GM10266 (cell line): ENCODE measurements at regions not wholly inside any gene's neighbourhood (a gene's known extent, or its start where the extent isn't known, plus 50 kb on each side); places are given as distances from the start of the nearest gene placed in this dataset.

Experiments used
- DNase-seq: peaks from one replicate; pipeline ENCODE4 v3.0.0; 2012; ENCODE audit errors: extremely low spot score
- TF ChIP-seq, protein P1 (sequence below): IDR thresholded peaks from 2 replicates; pipeline ENCODE4 v1.5.1; 2012; ENCODE audit warnings: mild to moderate bottlenecking, low read depth; ENCODE audit not compliant: control insufficient read depth, insufficient read depth; ENCODE audit errors: missing control alignments

DNA sequence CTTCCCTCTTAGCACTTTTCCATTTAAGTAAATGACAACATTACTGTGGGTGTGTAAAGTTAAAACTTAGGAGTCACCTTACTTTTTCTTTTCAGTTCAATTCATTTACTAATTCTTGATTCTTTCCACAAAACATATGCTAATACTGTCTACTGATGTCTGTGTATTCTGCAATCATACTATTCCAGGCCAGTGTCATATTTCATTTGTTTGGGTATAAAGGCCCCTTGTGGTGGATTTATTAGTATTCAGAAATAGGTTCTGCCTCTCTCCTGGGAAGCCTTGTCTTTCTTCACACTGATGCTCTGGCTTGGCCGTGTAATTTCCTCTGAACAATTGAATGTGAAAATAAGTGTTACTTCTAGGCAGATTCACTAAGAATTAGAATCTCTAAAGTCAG is 621.9 kb upstream of the SPRY2 start:
- TF ChIP-seq, protein P1, sequence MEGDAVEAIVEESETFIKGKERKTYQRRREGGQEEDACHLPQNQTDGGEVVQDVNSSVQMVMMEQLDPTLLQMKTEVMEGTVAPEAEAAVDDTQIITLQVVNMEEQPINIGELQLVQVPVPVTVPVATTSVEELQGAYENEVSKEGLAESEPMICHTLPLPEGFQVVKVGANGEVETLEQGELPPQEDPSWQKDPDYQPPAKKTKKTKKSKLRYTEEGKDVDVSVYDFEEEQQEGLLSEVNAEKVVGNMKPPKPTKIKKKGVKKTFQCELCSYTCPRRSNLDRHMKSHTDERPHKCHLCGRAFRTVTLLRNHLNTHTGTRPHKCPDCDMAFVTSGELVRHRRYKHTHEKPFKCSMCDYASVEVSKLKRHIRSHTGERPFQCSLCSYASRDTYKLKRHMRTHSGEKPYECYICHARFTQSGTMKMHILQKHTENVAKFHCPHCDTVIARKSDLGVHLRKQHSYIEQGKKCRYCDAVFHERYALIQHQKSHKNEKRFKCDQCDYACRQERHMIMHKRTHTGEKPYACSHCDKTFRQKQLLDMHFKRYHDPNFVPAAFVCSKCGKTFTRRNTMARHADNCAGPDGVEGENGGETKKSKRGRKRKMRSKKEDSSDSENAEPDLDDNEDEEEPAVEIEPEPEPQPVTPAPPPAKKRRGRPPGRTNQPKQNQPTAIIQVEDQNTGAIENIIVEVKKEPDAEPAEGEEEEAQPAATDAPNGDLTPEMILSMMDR = no peak
- DNase-seq = no peak

DNA sequence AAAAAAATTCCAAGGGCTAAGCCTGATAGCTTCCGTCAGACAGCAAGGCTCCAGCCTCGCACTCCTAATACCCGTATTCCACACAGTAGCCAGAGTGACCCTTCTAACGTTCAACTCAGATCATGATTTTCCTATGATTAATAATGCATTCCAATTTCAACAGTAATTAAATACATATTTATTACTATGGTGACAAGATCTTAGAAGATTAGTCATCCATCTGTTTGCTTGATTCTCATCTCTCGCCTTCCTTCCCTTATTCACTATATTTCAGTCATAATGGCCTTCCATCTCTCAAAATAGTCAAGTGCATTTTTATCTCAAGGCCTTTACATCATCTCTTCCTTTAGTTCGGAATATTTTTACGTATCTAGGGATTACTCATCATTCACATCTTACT is 621.2 kb upstream of the SPRY2 start:
- TF ChIP-seq, protein P1 = no peak

DNA sequence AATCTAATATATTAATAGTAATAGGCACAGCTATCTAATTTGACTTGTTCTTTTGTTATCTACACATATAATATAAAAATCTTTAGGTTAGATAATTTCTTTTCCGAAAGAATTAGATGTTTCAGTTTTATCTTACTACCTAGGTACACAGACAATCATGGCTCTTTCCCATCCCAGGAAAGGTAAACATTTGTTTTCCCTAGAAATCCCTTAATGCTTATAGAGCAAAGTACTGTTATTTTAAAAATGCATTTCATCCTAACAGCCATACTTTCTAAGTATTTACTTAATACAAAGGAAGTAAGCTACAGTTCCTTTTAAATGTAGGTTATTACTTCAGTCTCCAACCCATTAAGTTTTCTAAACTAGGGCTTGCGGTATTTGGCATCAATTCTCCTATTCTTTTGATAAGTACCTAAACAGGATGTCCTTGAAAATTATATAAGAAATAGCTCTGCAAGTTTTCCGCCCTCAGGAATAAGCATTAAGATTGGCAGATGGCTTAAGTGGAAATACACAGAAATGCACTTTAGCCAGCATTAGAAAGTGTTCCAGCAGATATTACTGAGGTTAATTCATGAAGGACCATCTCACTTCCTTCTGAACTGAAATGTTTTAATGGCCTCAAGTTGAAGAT is 616.2 kb upstream of the SPRY2 start:
- TF ChIP-seq, protein P1 = no peak
- DNase-seq = no peak

More for the DNA sequence above, 621.2 kb upstream of the SPRY2 start:
- no peak for DNase-seq

DNA sequence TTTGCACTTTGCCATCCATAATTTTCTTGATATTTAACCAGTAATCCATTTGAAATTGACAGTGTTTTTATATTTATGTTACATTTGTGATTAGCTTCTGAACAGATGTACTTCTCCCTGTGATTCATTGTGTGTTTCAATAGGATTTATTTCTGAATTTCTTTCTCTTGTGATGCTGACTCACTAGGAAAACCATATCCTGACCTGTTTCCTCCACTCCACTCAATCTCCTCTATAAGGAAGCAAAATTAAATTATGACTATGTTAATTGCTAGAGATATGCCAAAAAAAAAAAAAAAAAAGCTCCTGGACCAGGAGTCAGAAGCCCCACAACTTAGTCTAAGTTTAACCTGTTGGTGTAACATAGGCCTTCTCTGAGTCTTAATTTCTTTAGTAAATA is 614.6 kb upstream of the SPRY2 start:
- DNase-seq = no peak
- TF ChIP-seq, protein P1 = no peak

DNA sequence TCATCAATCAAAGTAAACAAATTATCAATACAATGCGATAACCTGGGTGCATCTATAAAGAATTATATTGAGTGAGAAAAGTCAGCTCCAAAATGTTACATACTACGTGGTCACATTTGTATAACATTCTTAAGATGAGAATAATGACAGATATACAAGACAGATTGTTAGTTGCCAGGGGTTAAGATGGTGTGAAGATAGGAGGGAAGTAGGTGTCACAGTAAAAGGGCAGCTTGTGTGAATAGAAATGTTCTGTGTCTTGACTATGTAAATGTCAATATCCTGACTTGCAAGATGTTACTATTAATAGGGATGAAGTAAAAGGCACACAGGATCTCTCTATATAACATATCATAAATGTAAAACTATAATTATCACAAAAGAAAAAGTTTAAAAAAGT is 611.2 kb upstream of the SPRY2 start:
- TF ChIP-seq, protein P1 = no peak
- no peak for DNase-seq

DNA sequence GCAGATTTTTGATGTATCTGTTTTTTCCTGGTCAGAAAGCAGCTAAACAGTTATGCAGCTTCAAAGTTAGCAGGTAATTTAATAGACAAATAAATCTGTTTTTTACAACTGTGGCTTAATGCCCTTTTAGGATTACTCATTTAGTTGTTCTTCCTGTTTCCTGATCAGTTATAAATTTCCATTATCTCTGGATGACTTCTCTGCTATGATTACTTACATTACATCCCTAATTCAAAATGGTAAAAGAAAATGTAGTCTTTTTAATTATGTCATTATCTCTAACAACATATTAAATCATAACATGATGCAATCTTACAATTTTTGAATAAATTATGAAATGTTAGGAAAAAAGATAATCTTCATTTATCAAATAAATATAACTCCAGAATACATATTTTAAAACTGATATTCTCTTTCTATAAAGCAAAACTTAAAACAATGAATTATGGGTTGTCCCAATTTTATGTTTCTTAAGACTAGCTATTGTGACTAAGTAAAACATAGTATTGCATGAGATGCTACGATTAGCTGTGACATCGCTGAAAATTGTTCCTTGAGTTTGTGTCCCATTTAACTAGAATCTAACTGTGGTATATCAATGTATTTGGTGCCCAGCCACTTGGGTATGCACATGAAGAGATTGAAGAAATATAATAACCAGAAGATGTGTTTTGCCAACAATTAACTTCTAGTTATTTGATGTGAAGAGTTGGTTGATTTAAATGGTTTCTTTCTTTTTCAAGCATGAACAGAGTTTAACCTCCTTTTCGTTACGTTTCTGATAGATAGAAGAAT is 605.3 kb upstream of the SPRY2 start:
- DNase-seq = no peak

DNA sequence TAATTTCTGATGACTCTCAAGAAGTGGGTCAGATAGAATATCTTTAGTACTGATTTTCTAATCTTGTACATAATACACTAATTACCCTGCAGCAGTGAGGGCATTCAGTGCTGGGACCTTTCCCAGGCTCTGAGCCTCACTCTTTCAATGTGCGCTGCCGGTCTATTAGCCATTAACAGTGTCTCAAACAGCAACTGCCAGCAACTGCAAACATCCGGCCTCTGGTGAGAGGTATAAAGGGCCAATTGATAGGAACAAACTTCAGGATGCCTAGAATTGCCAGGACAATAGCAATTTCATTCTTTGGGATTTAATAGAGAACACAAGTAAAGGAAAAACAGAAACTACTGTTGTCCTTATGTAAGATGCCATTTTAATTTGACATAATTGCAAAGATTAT is 604.4 kb upstream of the SPRY2 start:
- TF ChIP-seq, protein P1 = no peak
- DNase-seq = no peak

More for the DNA sequence above, 605.3 kb upstream of the SPRY2 start:
- TF ChIP-seq, protein P1 = no peak
